ENCODE measurements at regions not wholly inside any gene's neighbourhood (a gene's known extent, or its start where the extent isn't known, plus 50 kb on each side); places are given as distances from the start of the nearest gene placed in this dataset.

GRCh38 chr22:44550711-44551491 lies 52.9 kb upstream of the RTL6 start:
- no peaks in the 10 kb centered on the region for H4K20me1 ChIP-seq (ENCODE audit: insufficient read depth, low read length, poor library complexity, severe bottlenecking)
- H3K27me3 ChIP-seq (ENCODE audit: insufficient read depth, low read length, poor library complexity, severe bottlenecking): no peaks in the 10 kb centered on the region
- H3K9ac ChIP-seq (ENCODE audit: low read depth, low read length, poor library complexity, severe bottlenecking): no peak overlapping the region
- H3K9me3 ChIP-seq (ENCODE audit: insufficient read depth, low read depth, low read length): no peaks in the 10 kb centered on the region
- no peak overlapping the region for H2AFZ ChIP-seq (ENCODE audit: low read length)
- TF ChIP-seq CTCF (conservative IDR thresholded peaks at IDR 0.05; ENCODE audit: low read length) (no peak), EZH2phosphoT487 (IDR thresholded peaks at IDR 0.05; ENCODE audit: borderline replicate concordance) (no peak)
- H3K9me2 ChIP-seq (replicated peaks; ENCODE audit: low read depth, low read length): no peaks in the 10 kb centered on the region
- no peaks in the 10 kb centered on the region for H3K4me1 ChIP-seq (ENCODE audit: insufficient read depth, low read length, poor library complexity, severe bottlenecking)
- H3K36me3 ChIP-seq (ENCODE audit: insufficient read depth, low read length): no peaks in the 10 kb centered on the region
- no peak overlapping the region for H3K4me3 ChIP-seq (ENCODE audit: low read length, poor library complexity, severe bottlenecking)
- no peaks in the 10 kb centered on the region for H3K79me2 ChIP-seq (ENCODE audit: insufficient read depth, low read length)
- no peak overlapping the region for H3K4me2 ChIP-seq (ENCODE audit: low read depth, low read length, poor library complexity, severe bottlenecking)
- no peaks in the 10 kb centered on the region for H3F3A ChIP-seq (ENCODE audit: low read depth)

DNA sequence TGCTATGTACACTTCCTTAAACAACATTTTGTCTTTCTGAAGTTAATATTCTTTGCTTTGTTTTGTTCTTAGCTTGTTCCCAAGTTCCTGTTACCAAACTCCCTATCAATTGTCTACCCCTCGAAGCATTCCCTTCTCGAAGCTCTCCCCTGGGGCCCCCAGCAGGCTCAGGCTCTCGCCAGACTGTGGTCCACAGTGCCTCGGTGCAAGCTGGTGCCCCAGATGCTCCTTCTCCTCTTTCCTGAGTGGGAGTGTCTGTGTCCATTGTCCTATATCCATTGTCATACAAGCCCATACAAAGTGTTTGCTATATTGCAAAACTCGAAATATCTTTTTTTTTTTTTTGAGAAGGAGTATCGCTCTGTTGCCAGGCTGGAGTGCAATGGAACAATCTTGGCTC lies 51.7 kb upstream of the RTL6 start:
- Histone ChIP-seq H3K9ac (ENCODE audit: low read depth, low read length, poor library complexity, severe bottlenecking) (no peak overlapping the region), H3K9me3 (ENCODE audit: insufficient read depth, low read depth, low read length) (no peaks in the 10 kb centered on the region), H3K4me1 (ENCODE audit: insufficient read depth, low read length, poor library complexity, severe bottlenecking) (no peaks in the 10 kb centered on the region), H2AFZ (ENCODE audit: low read length) (no peak overlapping the region), H3K4me2 (ENCODE audit: low read depth, low read length, poor library complexity, severe bottlenecking) (no peak overlapping the region), H4K20me1 (ENCODE audit: insufficient read depth, low read length, poor library complexity, severe bottlenecking) (no peaks in the 10 kb centered on the region), H3F3A (ENCODE audit: low read depth) (no peaks in the 10 kb centered on the region), H3K9me2 (replicated peaks; ENCODE audit: low read depth, low read length) (no peaks in the 10 kb centered on the region), H3K79me2 (ENCODE audit: insufficient read depth, low read length) (no peaks in the 10 kb centered on the region), H3K36me3 (ENCODE audit: insufficient read depth, low read length) (no peaks in the 10 kb centered on the region), H3K4me3 (ENCODE audit: low read length, poor library complexity, severe bottlenecking) (no peak overlapping the region), H3K27me3 (ENCODE audit: insufficient read depth, low read length, poor library complexity, severe bottlenecking) (no peaks in the 10 kb centered on the region)
- TF ChIP-seq CTCF (conservative IDR thresholded peaks at IDR 0.05; ENCODE audit: low read length) (no peak), EZH2phosphoT487 (IDR thresholded peaks at IDR 0.05; ENCODE audit: borderline replicate concordance) (no peak)

DNA sequence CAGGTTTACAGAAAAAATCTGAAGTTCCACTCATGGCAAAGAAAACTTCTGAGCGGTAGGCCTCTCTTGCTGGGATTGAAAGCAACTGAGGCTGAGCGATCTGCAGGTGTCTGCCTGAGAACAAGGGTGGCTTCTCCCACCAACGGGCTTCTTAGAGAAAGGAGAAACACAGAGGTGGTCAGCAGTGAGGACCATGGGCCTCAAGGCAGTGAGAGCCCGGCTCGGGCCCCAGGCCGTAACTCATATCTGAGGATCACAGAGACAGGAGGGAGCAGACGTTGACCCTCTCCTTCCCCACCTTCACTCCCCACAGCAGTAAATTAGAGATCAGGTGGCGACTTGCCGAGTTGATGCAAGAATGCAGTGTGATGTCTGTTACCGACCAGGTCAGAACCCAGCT lies 50.9 kb upstream of the RTL6 start:
- no peaks in the 10 kb centered on the region for H3K36me3 ChIP-seq (ENCODE audit: insufficient read depth, low read length)
- TF ChIP-seq CTCF (conservative IDR thresholded peaks at IDR 0.05; ENCODE audit: low read length) (no peak), EZH2phosphoT487 (IDR thresholded peaks at IDR 0.05; ENCODE audit: borderline replicate concordance) (no peak)
- no peak overlapping the region for H2AFZ ChIP-seq (ENCODE audit: low read length)
- H3K4me2 ChIP-seq (ENCODE audit: low read depth, low read length, poor library complexity, severe bottlenecking): no peak overlapping the region
- H3F3A ChIP-seq (ENCODE audit: low read depth): no peaks in the 10 kb centered on the region
- H3K79me2 ChIP-seq (ENCODE audit: insufficient read depth, low read length): no peaks in the 10 kb centered on the region
- H3K9me3 ChIP-seq (ENCODE audit: insufficient read depth, low read depth, low read length): no peaks in the 10 kb centered on the region
- no peaks in the 10 kb centered on the region for H3K9me2 ChIP-seq (replicated peaks; ENCODE audit: low read depth, low read length)
- no peak overlapping the region for H3K4me3 ChIP-seq (ENCODE audit: low read length, poor library complexity, severe bottlenecking)
- no peaks in the 10 kb centered on the region for H3K4me1 ChIP-seq (ENCODE audit: insufficient read depth, low read length, poor library complexity, severe bottlenecking)
- no peaks in the 10 kb centered on the region for H3K27me3 ChIP-seq (ENCODE audit: insufficient read depth, low read length, poor library complexity, severe bottlenecking)
- no peak overlapping the region for H3K9ac ChIP-seq (ENCODE audit: low read depth, low read length, poor library complexity, severe bottlenecking)
- no peaks in the 10 kb centered on the region for H4K20me1 ChIP-seq (ENCODE audit: insufficient read depth, low read length, poor library complexity, severe bottlenecking)

All from Loucy (cell line).